Astrocyte (in vitro differentiated cells and primary cell): ENCODE measurements at regions not wholly inside any gene's neighbourhood (a gene's known extent, or its start where the extent isn't known, plus 50 kb on each side); places are given as distances from the start of the nearest gene placed in this dataset.

Experiments used
- CTCF ChIP-seq: IDR thresholded peaks from 2 replicates; pipeline ENCODE4 v1.5.1; 2011; ENCODE audit warnings: low read depth, mild to moderate bottlenecking, inconsistent platforms, low read length, moderate library complexity; ENCODE audit not compliant: insufficient read depth
- EZH2 ChIP-seq: IDR thresholded peaks from 2 replicates; pipeline ENCODE4 v1.6.1; 2012; ENCODE audit warnings: mild to moderate bottlenecking, low read length, inconsistent platforms; ENCODE audit not compliant: insufficient read depth

DNA sequence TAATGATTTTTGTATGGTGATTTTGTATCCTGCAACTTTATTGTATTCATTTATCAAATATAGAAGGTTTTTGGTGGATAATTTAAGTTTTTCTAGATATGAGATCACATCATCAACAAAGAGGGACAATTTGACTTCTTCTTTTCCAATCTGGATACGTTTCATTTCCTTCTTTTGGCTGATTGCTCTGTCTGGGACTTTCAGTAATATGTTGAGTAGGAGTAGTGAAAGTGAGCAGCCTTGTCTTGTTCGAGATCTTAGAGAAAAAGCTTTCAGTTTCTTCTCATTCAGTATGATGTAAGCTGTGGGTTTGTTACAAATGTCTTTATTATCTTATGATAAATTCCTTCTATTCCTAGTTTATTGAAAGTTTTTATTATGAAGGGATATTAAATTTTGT, 352.0 kb upstream of the DACH1 start:
- TF ChIP-seq CTCF (no peak), EZH2 (no peak)
